A549 (cell line): ENCODE measurements at regions not wholly inside any gene's neighbourhood (a gene's known extent, or its start where the extent isn't known, plus 50 kb on each side); places are given as distances from the start of the nearest gene placed in this dataset.

Experiments used
- ATAC-seq, 2 experiments: fragments of 200-7000 bp in 1 of 2; fragments of >200 bp in 1 of 2; cut with Nextera tagmentation in 1 of 2; cut with Tn5 transposase in 1 of 2; 3 replicates each; pipeline versions ENCODE4 v1.8.0 to v1.9.1; 2018 to 2020; ENCODE audit warnings: mild to moderate bottlenecking in 1 of 2, moderate library complexity in 1 of 2
- CTCF ChIA-PET: fragments of 300-600 bp; sonication (Branson Sonifier 250); formaldehyde crosslinking; extraction: SDS; loops from one replicate; lab custom pipeline; 2021; ENCODE audit warnings: antibody characterized with exemption, inconsistent platforms; lab: Yijun Ruan, JAX
- POLR2A ChIA-PET: fragments of 350-600 bp; formaldehyde crosslinking; extraction: SDS; loops from one replicate; lab custom pipeline; 2021; ENCODE audit warnings: antibody characterized with exemption, inconsistent platforms; lab: Yijun Ruan, JAX
- DNase-seq, 2 experiments: peaks; one replicate each; pipeline versions ENCODE4 v3.0.0 to v3.0.0-alpha.2; 2011 to 2016; ENCODE audit warnings: low read depth in 1 of 2, low spot score in 1 of 2
- FAIRE-seq: peaks from 2 replicates; lab custom pipeline; 2011; peaks lifted over from hg19 to GRCh38; lab: Jason Lieb, UNC
- H3K27ac ChIP-seq, 2 experiments: fragments of >200 bp; sonication (Bioruptor Twin); formaldehyde crosslinking; 3 replicates each; pipeline ENCODE4 v1.5.1; 2016 to 2017
- H3K4me1 ChIP-seq: fragments of >200 bp; sonication (Bioruptor Twin); formaldehyde crosslinking; 3 replicates; pipeline ENCODE4 v1.6.1; 2016
- H3K4me2 ChIP-seq: fragments of >200 bp; sonication (Bioruptor Twin); formaldehyde crosslinking; 3 replicates; pipeline ENCODE4 v1.6.1; 2016
- H3K4me3 ChIP-seq: fragments of >200 bp; sonication (Bioruptor Twin); formaldehyde crosslinking; 3 replicates; pipeline ENCODE4 v1.5.1; 2016
- H3K9me3 ChIP-seq: fragments of >200 bp; sonication (Bioruptor Twin); formaldehyde crosslinking; 3 replicates; pipeline ENCODE4 v1.6.1; 2016
- BHLHE40 ChIP-seq: IDR thresholded peaks from 2 replicates; pipeline ENCODE4 v1.6.1; 2012; ENCODE audit warnings: low read depth, low read length, inconsistent platforms
- CHD2 ChIP-seq: fragments of 150-350 bp; IDR thresholded peaks from 2 replicates; pipeline ENCODE4 v1.6.1; 2014; ENCODE audit warnings: low read length; ENCODE audit not compliant: partially characterized antibody
- CTCF ChIP-seq: fragments of >200 bp; sonication (Bioruptor Twin); formaldehyde crosslinking; IDR thresholded peaks from 3 replicates; pipeline ENCODE4 v1.5.1; 2016
- EHF ChIP-seq: fragments of 250-450 bp; sonication (Bioruptor Pico); IDR thresholded peaks from 2 replicates; pipeline ENCODE4 v1.5.0; 2020; ENCODE audit warnings: mild to moderate bottlenecking
- EHMT2 ChIP-seq: fragments of 200-600 bp; sonication (generic); IDR thresholded peaks from 2 replicates; pipeline ENCODE4 v1.6.1; 2016; ENCODE audit warnings: antibody characterized with exemption, low read depth, mild to moderate bottlenecking, moderate library complexity
- FOSB ChIP-seq: fragments of 250-450 bp; sonication (Bioruptor Pico); IDR thresholded peaks from 2 replicates; pipeline ENCODE4 v1.5.0; 2020; ENCODE audit warnings: mild to moderate bottlenecking, moderate library complexity
- FOXS1 ChIP-seq: fragments of 250-450 bp; sonication (Bioruptor Pico); IDR thresholded peaks from 2 replicates; pipeline ENCODE4 v1.5.0; 2020; ENCODE audit warnings: mild to moderate bottlenecking, moderate library complexity
- HOXA7 ChIP-seq: fragments of 250-450 bp; sonication (Bioruptor Pico); IDR thresholded peaks from 2 replicates; pipeline ENCODE4 v1.5.0; 2020; ENCODE audit warnings: mild to moderate bottlenecking, moderate library complexity
- HOXB5 ChIP-seq: fragments of 250-450 bp; sonication (Bioruptor Pico); IDR thresholded peaks from 2 replicates; pipeline ENCODE4 v1.5.0; 2020; ENCODE audit warnings: mild to moderate bottlenecking, moderate library complexity
- JUNB ChIP-seq: fragments of >200 bp; sonication (Bioruptor Twin); formaldehyde crosslinking; IDR thresholded peaks from 2 replicates; pipeline ENCODE4 v1.6.1; 2016
- KDM1A ChIP-seq: fragments of 200-600 bp; sonication (generic); IDR thresholded peaks from 2 replicates; pipeline ENCODE4 v1.6.1; 2016; ENCODE audit warnings: low read depth, mild to moderate bottlenecking
- MAZ ChIP-seq: fragments of 150-350 bp; IDR thresholded peaks from 2 replicates; pipeline ENCODE4 v1.6.1; 2014; ENCODE audit warnings: antibody characterized with exemption, low read depth, low read length, borderline replicate concordance
- NFE2L2 ChIP-seq: fragments of 150-350 bp; conservative IDR thresholded peaks from 2 replicates; pipeline ENCODE4 v1.6.1; 2014; ENCODE audit warnings: low read length
- NR3C1 ChIP-seq: fragments of >200 bp; sonication (Bioruptor Twin); formaldehyde crosslinking; IDR thresholded peaks from 3 replicates; pipeline ENCODE4 v1.6.1; 2017
- PBX3 ChIP-seq: IDR thresholded peaks from 2 replicates; pipeline ENCODE4 v1.6.1; 2012
- POLR2A ChIP-seq: IDR thresholded peaks from 2 replicates; pipeline ENCODE4 v1.6.1; 2012; ENCODE audit warnings: mild to moderate bottlenecking, low read length
- POLR2AphosphoS2 ChIP-seq: conservative IDR thresholded peaks from 2 replicates; pipeline ENCODE4 v1.6.1; 2012; ENCODE audit warnings: low read length, improper control_type of control experiment, inconsistent platforms
- RCOR1 ChIP-seq: fragments of 150-350 bp; IDR thresholded peaks from 2 replicates; pipeline ENCODE4 v1.6.1; 2014; ENCODE audit warnings: antibody characterized with exemption, low read length, low read depth
- REST ChIP-seq: fragments of 200-600 bp; sonication (generic); IDR thresholded peaks from 2 replicates; pipeline ENCODE4 v1.6.1; 2016; ENCODE audit warnings: antibody characterized with exemption, mild to moderate bottlenecking, moderate library complexity
- RFX5 ChIP-seq: fragments of 450-650 bp; IDR thresholded peaks from 2 replicates; pipeline ENCODE4 v1.7.1; 2014; ENCODE audit warnings: antibody characterized with exemption, mild to moderate bottlenecking, moderate library complexity
- SREBF2 ChIP-seq: fragments of 450-650 bp; IDR thresholded peaks from 2 replicates; pipeline ENCODE4 v1.6.1; 2014; ENCODE audit warnings: mild to moderate bottlenecking, moderate library complexity
- ZNF302 ChIP-seq: fragments of 250-450 bp; sonication (Bioruptor Pico); IDR thresholded peaks from 2 replicates; pipeline ENCODE4 v1.9.0; 2021; ENCODE audit warnings: inconsistent platforms, mild to moderate bottlenecking, moderate library complexity
- WGBS: methylation state at CpG from one replicate; pipeline ENCODE4 v1.1.6; 2017; ENCODE audit errors: missing lambda C conversion rate; 5-methylcytosine and 5-hydroxymethylcytosine counted together
- TF ChIP-seq, protein P1 (sequence below): IDR thresholded peaks from 2 replicates; pipeline ENCODE4 v1.6.1; 2012

DNA sequence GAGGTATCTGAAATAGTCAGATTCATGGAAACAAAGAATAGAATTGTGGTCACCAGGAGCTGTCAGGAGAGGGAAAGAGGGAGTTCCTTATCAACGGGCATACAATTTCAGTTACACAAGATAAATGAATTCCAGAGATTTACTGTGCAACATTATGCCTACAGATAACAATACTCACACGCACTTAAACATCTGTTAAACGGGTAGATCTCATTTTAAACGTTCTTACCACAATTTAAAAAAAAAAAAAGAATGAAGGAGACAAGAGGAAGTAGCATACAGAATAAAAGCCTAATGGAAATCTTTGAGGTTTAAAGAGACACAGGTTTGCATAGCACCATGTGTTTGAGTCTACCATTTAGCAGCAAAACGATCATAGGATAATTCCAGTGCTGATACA, 298.0 kb downstream of the DKK2 start:
- DNase-seq (no peak), FAIRE-seq (no peak), ATAC-seq (no peak)
- WGBS: 13% methylated on average over 5 of the region's 5 CpGs
- H3K4me1 ChIP-seq: no peaks in the 10 kb centered on the region
- ChIA-PET POLR2A (no interaction called here), CTCF (no interaction called here)
- TF ChIP-seq CTCF: no peak
- TF ChIP-seq EHF (CRISPR knock-in tag): no peak
- TF ChIP-seq JUNB: no peak
- no peak for TF ChIP-seq SREBF2
- no peak for TF ChIP-seq BHLHE40
- no peak overlapping the region for H3K4me3 ChIP-seq
- H3K4me2 ChIP-seq: no peak overlapping the region
- no peak overlapping the region for H3K27ac ChIP-seq
- H3K9me3 ChIP-seq: no peaks in the 10 kb centered on the region

DNA sequence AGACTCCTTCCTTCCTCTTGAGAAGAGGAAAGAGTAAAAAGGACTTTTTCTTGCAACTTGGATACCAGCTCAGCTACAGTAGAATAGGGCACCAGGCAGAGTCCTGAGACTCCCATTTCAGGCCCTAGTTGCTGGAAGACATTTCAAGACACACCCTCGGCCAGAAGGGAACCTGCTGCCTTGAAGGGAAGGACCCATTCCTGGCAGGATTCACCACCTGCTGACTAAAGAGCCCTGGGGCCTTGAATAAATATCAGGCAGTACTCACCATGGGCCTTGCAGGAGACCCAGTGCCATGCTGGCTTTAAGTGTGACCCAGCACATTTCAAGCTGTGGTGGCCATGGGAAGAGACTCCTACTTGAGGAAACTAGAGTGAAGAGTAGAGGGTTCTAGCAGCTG, 317.6 kb downstream of the DKK2 start:
- Histone ChIP-seq H3K4me1 (no peaks in the 10 kb centered on the region), H3K4me3 (no peak overlapping the region), H3K27ac (no peak overlapping the region), H3K9me3 (no peaks in the 10 kb centered on the region), H3K4me2 (no peak overlapping the region)
- no peak for FAIRE-seq
- no peak for TF ChIP-seq EHF (CRISPR knock-in tag)
- TF ChIP-seq FOSB (CRISPR knock-in tag): no peak
- TF ChIP-seq POLR2AphosphoS2: no peak
- no peak for TF ChIP-seq MAZ
- TF ChIP-seq RFX5: no peak
- TF ChIP-seq, protein P1, sequence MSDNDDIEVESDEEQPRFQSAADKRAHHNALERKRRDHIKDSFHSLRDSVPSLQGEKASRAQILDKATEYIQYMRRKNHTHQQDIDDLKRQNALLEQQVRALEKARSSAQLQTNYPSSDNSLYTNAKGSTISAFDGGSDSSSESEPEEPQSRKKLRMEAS: no peak
- TF ChIP-seq CTCF: no peak
- no peak for TF ChIP-seq EHMT2
- DNase-seq: no peak
- CTCF ChIA-PET: no interaction called here
- WGBS: 0% methylated on average over 1 of the region's 1 CpG
- POLR2A ChIA-PET: no interaction called here
- ATAC-seq: no peak

DNA sequence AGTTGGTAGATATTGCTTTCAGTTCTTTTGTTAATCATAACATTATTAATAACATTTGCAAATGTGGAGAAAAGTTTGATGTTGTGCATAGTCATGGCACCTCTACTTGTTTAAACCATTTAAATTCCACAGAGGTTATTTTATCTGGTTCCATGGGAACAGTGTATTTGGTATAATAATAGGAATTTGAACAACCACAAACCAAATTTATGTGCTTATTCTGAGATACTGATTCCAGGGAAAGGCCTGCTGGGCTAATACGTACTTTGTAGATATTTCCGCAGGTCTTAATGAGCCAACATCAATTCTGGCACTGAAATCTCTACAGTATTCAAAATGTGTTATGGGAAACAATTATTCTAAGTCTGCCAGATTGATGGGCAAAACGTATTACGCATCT, 319.0 kb downstream of the DKK2 start:
- ChIA-PET CTCF (no interaction called here), POLR2A (no interaction called here)
- FAIRE-seq: no peak
- Histone ChIP-seq H3K4me3 (no peak overlapping the region), H3K4me2 (no peak overlapping the region), H3K9me3 (no peaks in the 10 kb centered on the region), H3K4me1 (no peaks in the 10 kb centered on the region), H3K27ac (no peak overlapping the region)
- no peak for DNase-seq
- ATAC-seq: no peak
- WGBS: 50% methylated on average over 4 of the region's 4 CpGs
- TF ChIP-seq CHD2 (no peak), HOXB5 (CRISPR knock-in tag) (no peak), POLR2A (no peak), KDM1A (no peak), RFX5 (no peak), FOXS1 (CRISPR knock-in tag) (no peak), ZNF302 (no peak), NFE2L2 (no peak), RCOR1 (no peak), JUNB (no peak), NR3C1 (no peak), HOXA7 (CRISPR knock-in tag) (no peak), REST (no peak), PBX3 (no peak)
